ENCODE measurements at regions not wholly inside any gene's neighbourhood (a gene's known extent, or its start where the extent isn't known, plus 50 kb on each side); places are given as distances from the start of the nearest gene placed in this dataset.

GRCh38 chr20:18986895-18987580 lies 173.5 kb downstream of the SCP2D1 start:
- TF ChIP-seq CTCF (conservative IDR thresholded peaks at IDR 0.05 in 1 of 2, IDR thresholded peaks at IDR 0.05 in 1 of 2; ENCODE audit: low read depth in 1 of 2, low read length in 2 of 2) (no peak), EZH2 (IDR thresholded peaks at IDR 0.05; ENCODE audit: low read length, missing control alignments) (no peak)
